Colonic mucosa (tissue), 4 donors: ENCODE measurements at regions not wholly inside any gene's neighbourhood (a gene's known extent, or its start where the extent isn't known, plus 50 kb on each side); places are given as distances from the start of the nearest gene placed in this dataset.

Experiments used
- DNase-seq: peaks from one replicate; pipeline ENCODE4 v3.0.0-alpha.2; 2020
- H3K27ac ChIP-seq: fragments of 200-600 bp; one replicate; pipeline ENCODE4 v1.8.0; 2021
- H3K27me3 ChIP-seq: fragments of 200-600 bp; one replicate; pipeline ENCODE4 v1.8.0; 2021
- H3K36me3 ChIP-seq: fragments of 200-600 bp; one replicate; pipeline ENCODE4 v1.8.0; 2021
- H3K4me1 ChIP-seq: fragments of 200-600 bp; one replicate; pipeline ENCODE4 v1.8.0; 2021; ENCODE audit warnings: mild to moderate bottlenecking
- H3K4me3 ChIP-seq: fragments of 200-600 bp; one replicate; pipeline ENCODE4 v1.8.0; 2021
- H3K9ac ChIP-seq, 2 donors: one replicate each; pipeline ENCODE4 v1.7.0; 2013; ENCODE audit warnings: control low read depth in 2 of 2, low read depth in 2 of 2, low read length in 2 of 2
- H3K9me3 ChIP-seq: fragments of 200-600 bp; one replicate; pipeline ENCODE4 v1.8.0; 2021
- CTCF ChIP-seq: fragments of 200-600 bp; IDR thresholded peaks from one replicate; pipeline ENCODE4 v1.8.0; 2022; ENCODE audit warnings: antibody characterized with exemption, mild to moderate bottlenecking
- intact Hi-C: fragments of 100-400 bp; cut with DNase I; formaldehyde crosslinking; loops from one replicate; pipeline ENCODE4 v1.14.1; 2022
- donor health status: healthy.
- donor health status: DM: no; HTN: no; CAD: no.
- donor health status: DM: no; HTN: no; CAD: no.

GRCh38 chr10:8485032-8485431 is 430.5 kb downstream of the GATA3 start:
- Histone ChIP-seq H3K9me3 (no peaks in the 10 kb centered on the region), H3K36me3 (no peaks in the 10 kb centered on the region), H3K4me1 (no peaks in the 10 kb centered on the region), H3K4me3 (no peak overlapping the region), H3K9ac (no peak overlapping the region), H3K27me3 (no peaks in the 10 kb centered on the region), H3K27ac (no peak overlapping the region)
- no peak for TF ChIP-seq CTCF
- no peak for DNase-seq
- intact Hi-C loops, result no loop called here

- H3K36me3 ChIP-seq, result no peaks in the 10 kb centered on the region
- no peak overlapping the region for H3K9ac ChIP-seq
- H3K4me1 ChIP-seq, result no peaks in the 10 kb centered on the region
- no peaks in the 10 kb centered on the region for H3K9me3 ChIP-seq
- H3K27me3 ChIP-seq, result no peaks in the 10 kb centered on the region
- no peak overlapping the region for H3K4me3 ChIP-seq
- H3K27ac ChIP-seq, result no peak overlapping the region
- no peak for TF ChIP-seq CTCF
- intact Hi-C loops, result no loop called here
- DNase-seq, result no peak
These were observed 432.9 kb downstream of the GATA3 start for GRCh38 chr10:8487346-8487745.

GRCh38 chr10:8489232-8489631 is 434.7 kb downstream of the GATA3 start:
- no peak overlapping the region for H3K9ac ChIP-seq
- TF ChIP-seq CTCF, result no peak
- no peaks in the 10 kb centered on the region for H3K4me1 ChIP-seq
- H3K27ac ChIP-seq, result no peak overlapping the region
- intact Hi-C loops, result no loop called here
- no peak overlapping the region for H3K4me3 ChIP-seq
- no peak for DNase-seq
- H3K9me3 ChIP-seq, result no peaks in the 10 kb centered on the region
- no peaks in the 10 kb centered on the region for H3K36me3 ChIP-seq
- no peaks in the 10 kb centered on the region for H3K27me3 ChIP-seq

GRCh38 chr10:8489823-8490222 is 435.3 kb downstream of the GATA3 start:
- Histone ChIP-seq H3K9me3 (no peaks in the 10 kb centered on the region), H3K4me1 (no peaks in the 10 kb centered on the region), H3K27me3 (no peaks in the 10 kb centered on the region), H3K9ac (no peak overlapping the region), H3K27ac (no peak overlapping the region), H3K36me3 (no peaks in the 10 kb centered on the region), H3K4me3 (no peak overlapping the region)
- no peak for DNase-seq
- no peak for TF ChIP-seq CTCF
- intact Hi-C loops, result no loop called here

- no peak overlapping the region for H3K27ac ChIP-seq
- no peak overlapping the region for H3K9ac ChIP-seq
- no peak for DNase-seq
- intact Hi-C loops, result no loop called here
- no peaks in the 10 kb centered on the region for H3K36me3 ChIP-seq
- no peaks in the 10 kb centered on the region for H3K27me3 ChIP-seq
- H3K4me1 ChIP-seq, result no peaks in the 10 kb centered on the region
- TF ChIP-seq CTCF, result no peak
- H3K4me3 ChIP-seq, result no peak overlapping the region
- no peaks in the 10 kb centered on the region for H3K9me3 ChIP-seq
These were observed 443.8 kb downstream of the GATA3 start for GRCh38 chr10:8498290-8498689.

- no peak overlapping the region for H3K9ac ChIP-seq
- H3K27me3 ChIP-seq, result no peaks in the 10 kb centered on the region
- H3K36me3 ChIP-seq, result no peaks in the 10 kb centered on the region
- intact Hi-C loops, result no loop called here
- no peaks in the 10 kb centered on the region for H3K9me3 ChIP-seq
- H3K4me3 ChIP-seq, result no peak overlapping the region
- no peaks in the 10 kb centered on the region for H3K4me1 ChIP-seq
- no peak overlapping the region for H3K27ac ChIP-seq
- TF ChIP-seq CTCF, result no peak
- no peak for DNase-seq
These were observed 444.4 kb downstream of the GATA3 start for GRCh38 chr10:8498881-8499280.
